ENCODE measurements at regions not wholly inside any gene's neighbourhood (a gene's known extent, or its start where the extent isn't known, plus 50 kb on each side); places are given as distances from the start of the nearest gene placed in this dataset.

GRCh38 chr1:175874081-175874480 lies 130.7 kb upstream of the TNR start:
- Histone ChIP-seq H3K18ac (ENCODE audit: insufficient read length, low read depth, low read length) (no peak overlapping the region), H3K27ac (ENCODE audit: insufficient read length, low read depth, low read length) (no peak overlapping the region), H2AK5ac (ENCODE audit: insufficient read length, low read length) (no peak overlapping the region), H4K5ac (ENCODE audit: insufficient read length, low read depth, low read length) (no peak overlapping the region), H3K4ac (ENCODE audit: low read depth, low read length) (no peak overlapping the region), H3T11ph (ENCODE audit: low read length) (no peak overlapping the region), H3K79me2 (ENCODE audit: insufficient read depth, low read length) (no peaks in the 10 kb centered on the region), H2BK20ac (ENCODE audit: low read depth, low read length, poor library complexity, severe bottlenecking) (no peak overlapping the region), H2BK120ac (ENCODE audit: low read depth, low read length, poor library complexity, severe bottlenecking) (no peak overlapping the region), H3K4me1 (ENCODE audit: insufficient read depth, low read length) (peaks cover 2% of the 10 kb centered on the region; the same call in 1 of the 2 replicates), H2AFZ (ENCODE audit: low read length) (no peak overlapping the region), H3K14ac (ENCODE audit: insufficient read depth, low read length) (no peak overlapping the region), H3K23me2 (ENCODE audit: insufficient read length, low read depth, low read length, poor library complexity, severe bottlenecking) (no peaks in the 10 kb centered on the region), H2BK15ac (ENCODE audit: low read depth, low read length) (no peak overlapping the region), H4K91ac (ENCODE audit: insufficient read length, low read depth, low read length) (no peak overlapping the region), H3K4me2 (ENCODE audit: insufficient read depth, insufficient read length, low read length) (no peak overlapping the region), H4K8ac (replicated peaks; ENCODE audit: insufficient read length, low read depth, low read length) (no peak overlapping the region), H2BK5ac (ENCODE audit: insufficient read length, low read length) (no peak overlapping the region), H3K9me3 (ENCODE audit: control insufficient read depth, low read depth, low read length) (no peaks in the 10 kb centered on the region), H3K79me1 (ENCODE audit: insufficient read depth, low read depth, low read length, poor library complexity, severe bottlenecking) (no peaks in the 10 kb centered on the region), H3K9ac (ENCODE audit: extremely low read depth, insufficient read length, low read length) (no peak overlapping the region), H2BK12ac (ENCODE audit: insufficient read length, low read depth, low read length) (no peak overlapping the region), H3K56ac (ENCODE audit: insufficient read length, low read depth, low read length) (no peak overlapping the region), H3K27me3 (ENCODE audit: insufficient read depth, low read length) (no peaks in the 10 kb centered on the region), H4K20me1 (ENCODE audit: control insufficient read depth, insufficient read depth, insufficient read length) (no peaks in the 10 kb centered on the region), H3K23ac (ENCODE audit: insufficient read length, low read depth, low read length) (no peak overlapping the region)
- Mint-ChIP-seq H3K4me3 (no peak overlapping the region), H3K4me1 (peaks cover 3 to 11% of the 10 kb centered on the region in 2 experiments; a peak in 3 of 4 replicates), H3K27ac (no peak overlapping the region), H3K36me3 (ENCODE audit: insufficient read depth in 1 of 3, low read depth in 3 of 3) (no peaks in the 10 kb centered on the region), H3K27me3 (ENCODE audit: low read depth) (peaks cover 25% of the 10 kb centered on the region), H3K9me3 (no peaks in the 10 kb centered on the region)
- no CpG with 5 or more reads among the region's 2 CpGs for WGBS (ENCODE audit: extremely low coverage, insufficient read length, low lambda C conversion rate)
- TF ChIP-seq, protein P1, sequence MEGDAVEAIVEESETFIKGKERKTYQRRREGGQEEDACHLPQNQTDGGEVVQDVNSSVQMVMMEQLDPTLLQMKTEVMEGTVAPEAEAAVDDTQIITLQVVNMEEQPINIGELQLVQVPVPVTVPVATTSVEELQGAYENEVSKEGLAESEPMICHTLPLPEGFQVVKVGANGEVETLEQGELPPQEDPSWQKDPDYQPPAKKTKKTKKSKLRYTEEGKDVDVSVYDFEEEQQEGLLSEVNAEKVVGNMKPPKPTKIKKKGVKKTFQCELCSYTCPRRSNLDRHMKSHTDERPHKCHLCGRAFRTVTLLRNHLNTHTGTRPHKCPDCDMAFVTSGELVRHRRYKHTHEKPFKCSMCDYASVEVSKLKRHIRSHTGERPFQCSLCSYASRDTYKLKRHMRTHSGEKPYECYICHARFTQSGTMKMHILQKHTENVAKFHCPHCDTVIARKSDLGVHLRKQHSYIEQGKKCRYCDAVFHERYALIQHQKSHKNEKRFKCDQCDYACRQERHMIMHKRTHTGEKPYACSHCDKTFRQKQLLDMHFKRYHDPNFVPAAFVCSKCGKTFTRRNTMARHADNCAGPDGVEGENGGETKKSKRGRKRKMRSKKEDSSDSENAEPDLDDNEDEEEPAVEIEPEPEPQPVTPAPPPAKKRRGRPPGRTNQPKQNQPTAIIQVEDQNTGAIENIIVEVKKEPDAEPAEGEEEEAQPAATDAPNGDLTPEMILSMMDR (conservative IDR thresholded peaks at IDR 0.05) = no peak
- no peak for DNase-seq

All from H9 (cell line).